ENCODE measurements at regions not wholly inside any gene's neighbourhood (a gene's known extent, or its start where the extent isn't known, plus 50 kb on each side); places are given as distances from the start of the nearest gene placed in this dataset.
A peak's percentile ranks its signal among the peaks of the same experiment; 100 is the strongest.

- ATAC-seq: no peak
- no peak overlapping the region for H3K27ac ChIP-seq
- intact Hi-C loops (cut with DNase I): loop anchor here in 1 of 10 donors (5.0 kb wide), 1 partner anchor 51 kb away; no protein-coding TSS in a partner anchor
These were observed 83.2 kb downstream of the NR2F2 start for GRCh38 chr15:96413657-96414056.

GRCh38 chr15:96414875-96415274 lies 84.4 kb downstream of the NR2F2 start:
- no peak for ATAC-seq
- Histone ChIP-seq H3K27me3 (peaks cover 53 to 100% (median 95%) of the 10 kb centered on the region in 9 donors), H3K36me3 (no peaks in the 10 kb centered on the region), H3K27ac (no peak overlapping the region), H3K4me3 (no peak overlapping the region), H3K4me1 (peaks cover 0 to 23% (median 12%) of the 10 kb centered on the region in 12 donors), H3K9me3 (no peaks in the 10 kb centered on the region)
- WGBS, 4 donors: 27 to 48% (median 35%) methylated on average over 7 to 8 of the region's 8 CpGs
- DNase-seq: no peak
- intact Hi-C loops (cut with DNase I): loop anchor here in 1 of 10 donors (5.0 kb wide), 1 partner anchor 53 kb away; no protein-coding TSS in a partner anchor
- no peak for TF ChIP-seq POLR2A (IDR thresholded peaks at IDR 0.05)
- TF ChIP-seq CTCF (IDR thresholded peaks at IDR 0.05): no peak

More at GRCh38 chr15:96413657-96414056, 83.2 kb downstream of the NR2F2 start:
- Histone ChIP-seq H3K27me3 (peaks cover 61 to 100% (median 96%) of the 10 kb centered on the region in 9 donors), H3K9me3 (no peaks in the 10 kb centered on the region), H3K4me1 (peaks cover 0 to 36% (median 20%) of the 10 kb centered on the region in 12 donors), H3K4me3 (no peak overlapping the region), H3K36me3 (no peaks in the 10 kb centered on the region)
- TF ChIP-seq POLR2A (IDR thresholded peaks at IDR 0.05) (no peak), CTCF (IDR thresholded peaks at IDR 0.05) (no peak)
- DNase-seq: no peak
- WGBS, 4 donors: 12 to 21% (median 19%) methylated on average over 9 of the region's 9 CpGs

- H3K36me3 ChIP-seq: no peaks in the 10 kb centered on the region
- no peak overlapping the region for H3K27ac ChIP-seq
- H3K4me1 ChIP-seq: peaks cover 0 to 18% (median 10%) of the 10 kb centered on the region in 12 donors
- H3K9me3 ChIP-seq: no peaks in the 10 kb centered on the region
- DNase-seq (no peak), ATAC-seq (no peak)
- intact Hi-C loops (cut with DNase I): no loop called here
- peaks cover 49 to 100% (median 95%) of the 10 kb centered on the region in 9 donors for H3K27me3 ChIP-seq
- TF ChIP-seq POLR2A (IDR thresholded peaks at IDR 0.05): no peak
- no peak for TF ChIP-seq CTCF (IDR thresholded peaks at IDR 0.05)
- 13 to 34% (median 23%) methylated on average over 19 to 21 of the region's 21 CpGs for WGBS, 4 donors
- peak overlapping the region in 3 of 12 donors; percentile 25 to 43 (median 42) for H3K4me3 ChIP-seq
These were observed 85.2 kb downstream of the NR2F2 start for GRCh38 chr15:96415513-96416217.

- Histone ChIP-seq H3K4me3 (peak overlapping the region in 11 of 12 donors; percentile 19 to 48 (median 32)), H3K4me1 (peaks cover 0 to 18% (median 10%) of the 10 kb centered on the region in 12 donors), H3K36me3 (no peaks in the 10 kb centered on the region), H3K27ac (no peak overlapping the region), H3K9me3 (no peaks in the 10 kb centered on the region), H3K27me3 (peaks cover 51 to 100% (median 95%) of the 10 kb centered on the region in 9 donors)
- no peak for ATAC-seq
- peak in 1 of 5 donors; percentile 25 for DNase-seq
- TF ChIP-seq CTCF (IDR thresholded peaks at IDR 0.05) (no peak), POLR2A (IDR thresholded peaks at IDR 0.05) (no peak)
- intact Hi-C loops (cut with DNase I): no loop called here
- 3 to 6% (median 4%) methylated on average over 27 to 58 of the region's 58 CpGs for WGBS, 4 donors
These were observed 85.9 kb downstream of the NR2F2 start for GRCh38 chr15:96416218-96416933.

All from heart left ventricle (tissue), 16 donors.